D721Med (cell line): ENCODE measurements at regions not wholly inside any gene's neighbourhood (a gene's known extent, or its start where the extent isn't known, plus 50 kb on each side); places are given as distances from the start of the nearest gene placed in this dataset.

Experiments used
- DNase-seq: peaks from one replicate; pipeline ENCODE4 v3.0.0; 2011; ENCODE audit warnings: low spot score; ENCODE audit not compliant: insufficient read length
- FAIRE-seq: peaks from 2 replicates; lab custom pipeline; 2011; peaks lifted over from hg19 to GRCh38; lab: Jason Lieb, UNC
- CTCF ChIP-seq: IDR thresholded peaks from 2 replicates; pipeline ENCODE4 v1.5.1; 2012; ENCODE audit warnings: mild to moderate bottlenecking, control low read depth; ENCODE audit not compliant: insufficient read depth; ENCODE audit errors: missing control alignments

GRCh38 chr14:61168141-61168540 is 113.0 kb downstream of the TMEM30B start:
- FAIRE-seq (no peak), DNase-seq (no peak)
- TF ChIP-seq CTCF, result no peak

GRCh38 chr14:61167642-61168041 is 113.5 kb downstream of the TMEM30B start:
- no peak for TF ChIP-seq CTCF
- no peak for DNase-seq
- FAIRE-seq, result no peak

- TF ChIP-seq CTCF, result no peak
- FAIRE-seq, result no peak
- DNase-seq, result no peak
These were observed 120.3 kb downstream of the TMEM30B start for GRCh38 chr14:61160798-61161197.

GRCh38 chr14:61154641-61155040 is 126.5 kb downstream of the TMEM30B start:
- no peak for TF ChIP-seq CTCF
- DNase-seq, result no peak
- no peak for FAIRE-seq

- DNase-seq, result no peak
- no peak for TF ChIP-seq CTCF
- FAIRE-seq, result no peak
These were observed 127.1 kb downstream of the TMEM30B start for GRCh38 chr14:61153914-61154545.

- no peak for FAIRE-seq
- TF ChIP-seq CTCF, result no peak
- DNase-seq, result no peak
These were observed 127.7 kb downstream of the TMEM30B start for GRCh38 chr14:61153431-61153830.

GRCh38 chr14:61152851-61153364 is 128.2 kb downstream of the TMEM30B start:
- no peak for TF ChIP-seq CTCF
- FAIRE-seq, result no peak
- no peak for DNase-seq
